ENCODE measurements at regions not wholly inside any gene's neighbourhood (a gene's known extent, or its start where the extent isn't known, plus 50 kb on each side); places are given as distances from the start of the nearest gene placed in this dataset.

DNA sequence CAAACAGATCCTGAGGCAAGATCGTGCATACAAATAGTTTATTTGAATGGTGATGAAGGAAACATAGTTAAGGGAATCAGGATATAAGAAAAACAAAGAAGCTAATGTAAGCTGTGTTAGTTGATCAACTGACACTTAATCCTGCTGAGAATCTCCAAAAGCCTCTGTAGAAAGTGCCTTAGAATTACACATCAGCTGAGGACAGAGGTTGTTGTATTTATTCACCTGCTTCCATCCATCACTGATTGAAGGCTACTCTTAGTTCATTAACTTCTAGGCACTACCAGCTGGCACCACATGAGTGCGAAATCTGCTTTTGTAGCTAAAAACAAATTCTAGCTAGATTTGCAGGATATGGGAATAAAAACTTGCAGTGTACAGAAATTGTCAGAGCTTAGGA lies 1082.0 kb upstream of the CNTN5 start:
- Histone ChIP-seq H3K4me1 (ENCODE audit: insufficient read depth) (no peaks in the 10 kb centered on the region), H3K27ac (no peak overlapping the region), H3K4me3 (no peak overlapping the region), H3K9me3 (no peaks in the 10 kb centered on the region), H3K27me3 (no peaks in the 10 kb centered on the region), H3K36me3 (no peaks in the 10 kb centered on the region)
- TF ChIP-seq EP300 (IDR thresholded peaks at IDR 0.05), result no peak
- no peak for TF ChIP-seq POLR2A (IDR thresholded peaks at IDR 0.05)
- TF ChIP-seq, protein P1, sequence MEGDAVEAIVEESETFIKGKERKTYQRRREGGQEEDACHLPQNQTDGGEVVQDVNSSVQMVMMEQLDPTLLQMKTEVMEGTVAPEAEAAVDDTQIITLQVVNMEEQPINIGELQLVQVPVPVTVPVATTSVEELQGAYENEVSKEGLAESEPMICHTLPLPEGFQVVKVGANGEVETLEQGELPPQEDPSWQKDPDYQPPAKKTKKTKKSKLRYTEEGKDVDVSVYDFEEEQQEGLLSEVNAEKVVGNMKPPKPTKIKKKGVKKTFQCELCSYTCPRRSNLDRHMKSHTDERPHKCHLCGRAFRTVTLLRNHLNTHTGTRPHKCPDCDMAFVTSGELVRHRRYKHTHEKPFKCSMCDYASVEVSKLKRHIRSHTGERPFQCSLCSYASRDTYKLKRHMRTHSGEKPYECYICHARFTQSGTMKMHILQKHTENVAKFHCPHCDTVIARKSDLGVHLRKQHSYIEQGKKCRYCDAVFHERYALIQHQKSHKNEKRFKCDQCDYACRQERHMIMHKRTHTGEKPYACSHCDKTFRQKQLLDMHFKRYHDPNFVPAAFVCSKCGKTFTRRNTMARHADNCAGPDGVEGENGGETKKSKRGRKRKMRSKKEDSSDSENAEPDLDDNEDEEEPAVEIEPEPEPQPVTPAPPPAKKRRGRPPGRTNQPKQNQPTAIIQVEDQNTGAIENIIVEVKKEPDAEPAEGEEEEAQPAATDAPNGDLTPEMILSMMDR (IDR thresholded peaks at IDR 0.05), result no peak
- no peak for DNase-seq
- 77 to 89% (median 84%) methylated on average over 2 of the region's 2 CpGs for WGBS, 3 donors
- intact Hi-C loops (cut with DNase I), result no loop called here

DNA sequence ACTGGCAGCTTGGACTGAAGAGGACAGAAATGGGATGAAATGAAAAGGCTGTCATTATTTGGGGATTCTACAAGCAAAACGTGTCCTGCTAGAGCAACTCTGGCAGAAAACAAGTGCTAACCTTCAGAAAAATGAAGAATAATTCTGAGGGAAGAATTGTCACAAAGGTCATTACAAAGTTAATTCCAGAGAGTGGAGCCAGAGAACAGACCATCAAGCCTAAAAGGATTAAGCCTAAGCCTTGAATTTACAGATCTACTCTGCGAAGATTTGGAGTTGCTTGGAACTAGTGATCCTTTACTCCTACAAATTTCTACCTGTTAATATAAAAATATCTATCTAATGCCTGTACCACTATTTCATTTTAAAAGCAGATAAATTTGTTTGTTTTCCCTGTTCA lies 1077.3 kb upstream of the CNTN5 start:
- TF ChIP-seq, protein P1 (IDR thresholded peaks at IDR 0.05), result no peak
- WGBS, 3 donors, result 65 to 68% (median 66%) methylated on average over 2 of the region's 2 CpGs
- H3K27ac ChIP-seq, result no peak overlapping the region
- H3K4me1 ChIP-seq (ENCODE audit: insufficient read depth), result no peaks in the 10 kb centered on the region
- H3K4me3 ChIP-seq, result no peak overlapping the region
- no peaks in the 10 kb centered on the region for H3K27me3 ChIP-seq
- H3K9me3 ChIP-seq, result no peaks in the 10 kb centered on the region
- no peaks in the 10 kb centered on the region for H3K36me3 ChIP-seq
- no peak for DNase-seq
- intact Hi-C loops (cut with DNase I), result no loop called here

DNA sequence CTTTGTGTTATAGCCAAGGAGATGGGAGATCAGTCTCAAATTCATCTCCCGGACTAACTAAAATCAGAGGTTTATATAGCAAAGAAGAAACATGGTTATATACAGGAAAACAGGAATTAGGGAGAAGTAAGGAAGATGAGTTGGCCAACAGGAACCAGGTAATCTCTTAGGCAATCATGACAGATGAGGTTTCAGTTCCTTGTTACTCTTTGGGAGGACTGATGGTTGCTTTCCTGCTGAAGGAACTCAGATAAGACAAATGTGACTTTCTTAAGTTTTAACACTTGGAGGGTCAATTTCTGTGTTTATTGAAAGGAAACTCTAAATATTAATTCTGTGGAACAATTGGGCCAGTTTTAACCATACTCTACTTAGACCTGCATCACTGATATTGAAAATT lies 1072.0 kb upstream of the CNTN5 start:
- H3K36me3 ChIP-seq, result no peaks in the 10 kb centered on the region
- H3K9me3 ChIP-seq, result no peaks in the 10 kb centered on the region
- H3K4me3 ChIP-seq, result no peak overlapping the region
- intact Hi-C loops (cut with DNase I), result no loop called here
- TF ChIP-seq EP300 (IDR thresholded peaks at IDR 0.05), result no peak
- TF ChIP-seq POLR2A (IDR thresholded peaks at IDR 0.05), result no peak
- TF ChIP-seq, protein P1 (IDR thresholded peaks at IDR 0.05), result no peak
- no peaks in the 10 kb centered on the region for H3K27me3 ChIP-seq
- H3K4me1 ChIP-seq (ENCODE audit: insufficient read depth), result no peaks in the 10 kb centered on the region
- no peak overlapping the region for H3K27ac ChIP-seq
- WGBS, 3 donors, result 0 to 98% (median 47%) methylated on average over 1 of the region's 1 CpG
- DNase-seq, result no peak

DNA sequence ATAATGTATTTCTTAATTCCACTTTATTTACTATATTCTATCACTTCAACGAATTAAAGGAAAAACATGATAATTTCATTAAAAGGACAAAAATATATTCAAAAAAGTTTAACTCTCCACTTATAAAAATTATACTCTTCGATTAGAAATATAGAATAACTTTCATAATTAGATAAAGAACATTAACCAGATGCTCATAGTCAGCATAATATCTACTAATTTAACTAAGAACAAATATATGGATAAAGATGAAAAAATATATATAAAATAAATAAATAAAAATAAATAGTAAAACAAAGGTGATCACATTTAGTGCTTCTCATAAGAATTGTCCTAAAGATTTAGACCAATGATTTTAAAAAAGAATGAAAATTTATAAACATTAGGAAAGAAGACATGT lies 1065.2 kb upstream of the CNTN5 start:
- no peaks in the 10 kb centered on the region for H3K36me3 ChIP-seq
- H3K9me3 ChIP-seq, result no peaks in the 10 kb centered on the region
- H3K27ac ChIP-seq, result no peak overlapping the region
- 77 to 85% (median 80%) methylated on average over 2 of the region's 2 CpGs for WGBS, 3 donors
- intact Hi-C loops (cut with DNase I), result no loop called here
- no peak for DNase-seq
- H3K4me3 ChIP-seq, result no peak overlapping the region
- no peaks in the 10 kb centered on the region for H3K4me1 ChIP-seq (ENCODE audit: insufficient read depth)
- no peaks in the 10 kb centered on the region for H3K27me3 ChIP-seq
- TF ChIP-seq EP300 (IDR thresholded peaks at IDR 0.05) (no peak), POLR2A (IDR thresholded peaks at IDR 0.05) (no peak)
- TF ChIP-seq, protein P1 (IDR thresholded peaks at IDR 0.05), result no peak

DNA sequence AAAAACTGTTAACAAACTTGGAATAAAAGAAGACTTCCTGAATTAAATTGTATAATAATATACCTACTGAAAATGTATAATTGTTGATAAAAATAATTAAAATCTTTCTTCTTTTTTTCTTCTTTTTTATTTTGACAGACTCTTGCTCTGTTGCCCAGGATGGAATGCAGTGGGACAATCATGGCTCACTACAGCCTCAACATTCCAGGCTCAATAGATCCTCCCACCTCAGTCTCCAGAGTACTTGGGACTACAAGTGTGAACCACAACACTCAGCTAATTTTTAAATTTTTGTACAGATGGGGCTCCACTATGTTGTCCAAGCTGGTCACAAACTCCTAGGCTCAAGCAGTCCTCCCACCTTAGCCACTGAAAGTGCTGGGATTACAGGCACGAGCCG lies 1063.8 kb upstream of the CNTN5 start:
- Histone ChIP-seq H3K4me3 (no peak overlapping the region), H3K27ac (no peak overlapping the region), H3K27me3 (no peaks in the 10 kb centered on the region), H3K4me1 (ENCODE audit: insufficient read depth) (no peaks in the 10 kb centered on the region), H3K36me3 (no peaks in the 10 kb centered on the region), H3K9me3 (no peaks in the 10 kb centered on the region)
- 37 to 100% (median 73%) methylated on average over 2 of the region's 2 CpGs for WGBS, 3 donors
- TF ChIP-seq, protein P1 (IDR thresholded peaks at IDR 0.05), result no peak
- no peak for TF ChIP-seq EP300 (IDR thresholded peaks at IDR 0.05)
- TF ChIP-seq POLR2A (IDR thresholded peaks at IDR 0.05), result no peak
- intact Hi-C loops (cut with DNase I), result no loop called here
- DNase-seq, result no peak
